Glutamatergic neuron (in vitro differentiated cells): ENCODE measurements at regions not wholly inside any gene's neighbourhood (a gene's known extent, or its start where the extent isn't known, plus 50 kb on each side); places are given as distances from the start of the nearest gene placed in this dataset.

Experiments used
- DNase-seq: peaks from one replicate; pipeline ENCODE4 v3.0.0; 2022
- H3K27ac Mint-ChIP-seq: one replicate; pipeline ENCODE4 v1.8.0; 2020; ENCODE audit warnings: mild to moderate bottlenecking, mixed read lengths, inconsistent platforms; ENCODE audit not compliant: unreplicated experiment
- H3K27me3 Mint-ChIP-seq: one replicate; pipeline ENCODE4 v1.8.0; 2020; ENCODE audit warnings: mild to moderate bottlenecking, moderate library complexity, mixed read lengths, inconsistent platforms; ENCODE audit not compliant: unreplicated experiment
- H3K36me3 Mint-ChIP-seq: one replicate; pipeline ENCODE4 v1.8.0; 2020; ENCODE audit warnings: mild to moderate bottlenecking, mixed read lengths, inconsistent platforms; ENCODE audit not compliant: unreplicated experiment
- H3K4me1 Mint-ChIP-seq: one replicate; pipeline ENCODE4 v1.8.0; 2020; ENCODE audit warnings: mild to moderate bottlenecking, low read depth, mixed read lengths, inconsistent platforms; ENCODE audit not compliant: unreplicated experiment
- H3K4me3 Mint-ChIP-seq: one replicate; pipeline ENCODE4 v1.8.0; 2020; ENCODE audit warnings: mild to moderate bottlenecking, mixed read lengths, inconsistent platforms; ENCODE audit not compliant: unreplicated experiment
- H3K9me3 Mint-ChIP-seq: one replicate; pipeline ENCODE4 v1.8.0; 2020; ENCODE audit warnings: mild to moderate bottlenecking, moderate library complexity, mixed read lengths, inconsistent platforms; ENCODE audit not compliant: unreplicated experiment
- TF ChIP-seq, protein P1 (sequence below): fragments of 200-600 bp; sonication (generic); IDR thresholded peaks from one replicate; pipeline ENCODE4 v1.5.0; 2021; ENCODE audit not compliant: partially characterized antibody, unreplicated experiment

DNA sequence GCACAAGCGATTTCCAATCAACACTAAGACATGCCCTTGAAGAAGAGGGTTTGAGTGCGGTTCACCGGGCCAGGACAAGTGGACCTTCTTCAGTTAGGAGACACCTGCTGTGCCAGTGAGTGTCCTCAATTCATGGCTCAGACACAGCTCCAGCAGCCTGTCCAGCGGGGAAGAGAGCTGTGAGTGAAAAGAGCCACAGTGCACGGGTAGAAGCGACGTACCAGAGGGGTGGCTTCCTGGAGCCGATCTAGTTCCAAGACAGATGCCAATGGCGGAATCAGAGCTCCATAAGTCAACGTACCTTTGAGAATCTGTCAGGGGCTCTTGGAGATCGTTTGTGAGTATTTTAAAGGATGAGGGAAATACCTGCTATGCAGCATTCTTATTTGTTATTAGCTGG, 119.9 kb upstream of the SALL3 start:
- Mint-ChIP-seq H3K27me3 (peaks cover 2% of the 10 kb centered on the region), H3K4me1 (peaks cover 3% of the 10 kb centered on the region), H3K4me3 (no peak overlapping the region), H3K27ac (no peak overlapping the region), H3K36me3 (no peaks in the 10 kb centered on the region), H3K9me3 (no peaks in the 10 kb centered on the region)
- TF ChIP-seq, protein P1, sequence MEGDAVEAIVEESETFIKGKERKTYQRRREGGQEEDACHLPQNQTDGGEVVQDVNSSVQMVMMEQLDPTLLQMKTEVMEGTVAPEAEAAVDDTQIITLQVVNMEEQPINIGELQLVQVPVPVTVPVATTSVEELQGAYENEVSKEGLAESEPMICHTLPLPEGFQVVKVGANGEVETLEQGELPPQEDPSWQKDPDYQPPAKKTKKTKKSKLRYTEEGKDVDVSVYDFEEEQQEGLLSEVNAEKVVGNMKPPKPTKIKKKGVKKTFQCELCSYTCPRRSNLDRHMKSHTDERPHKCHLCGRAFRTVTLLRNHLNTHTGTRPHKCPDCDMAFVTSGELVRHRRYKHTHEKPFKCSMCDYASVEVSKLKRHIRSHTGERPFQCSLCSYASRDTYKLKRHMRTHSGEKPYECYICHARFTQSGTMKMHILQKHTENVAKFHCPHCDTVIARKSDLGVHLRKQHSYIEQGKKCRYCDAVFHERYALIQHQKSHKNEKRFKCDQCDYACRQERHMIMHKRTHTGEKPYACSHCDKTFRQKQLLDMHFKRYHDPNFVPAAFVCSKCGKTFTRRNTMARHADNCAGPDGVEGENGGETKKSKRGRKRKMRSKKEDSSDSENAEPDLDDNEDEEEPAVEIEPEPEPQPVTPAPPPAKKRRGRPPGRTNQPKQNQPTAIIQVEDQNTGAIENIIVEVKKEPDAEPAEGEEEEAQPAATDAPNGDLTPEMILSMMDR, result no peak
- DNase-seq, result no peak

DNA sequence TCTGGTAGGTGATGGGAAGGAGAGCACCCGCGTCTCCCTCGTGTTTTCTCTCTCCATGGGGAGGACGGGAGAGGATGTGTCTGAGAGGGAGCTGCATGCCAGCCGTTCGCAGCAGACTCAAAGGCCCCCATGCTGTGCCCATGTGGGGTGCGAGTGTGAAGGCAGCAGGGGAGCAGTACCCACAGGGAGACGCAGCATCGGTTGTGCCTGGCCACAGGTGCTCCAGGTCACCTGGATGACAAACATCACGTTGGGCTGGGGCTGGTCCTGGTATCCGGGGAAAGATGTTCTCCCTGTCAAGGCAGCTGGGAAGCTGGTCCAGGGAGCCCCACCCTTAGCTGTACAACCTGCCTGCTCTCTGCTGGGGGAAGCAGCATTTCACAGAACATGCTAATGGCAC, 119.5 kb upstream of the SALL3 start:
- no peak for DNase-seq
- TF ChIP-seq, protein P1, result no peak
- H3K36me3 Mint-ChIP-seq, result no peaks in the 10 kb centered on the region
- H3K4me1 Mint-ChIP-seq, result peaks cover 3% of the 10 kb centered on the region
- no peaks in the 10 kb centered on the region for H3K9me3 Mint-ChIP-seq
- H3K27me3 Mint-ChIP-seq, result peaks cover 2% of the 10 kb centered on the region
- H3K27ac Mint-ChIP-seq, result no peak overlapping the region
- H3K4me3 Mint-ChIP-seq, result no peak overlapping the region

GRCh38 chr18:78861116-78861515, 118.5 kb upstream of the SALL3 start:
- TF ChIP-seq, protein P1, result no peak
- DNase-seq, result no peak
- Mint-ChIP-seq H3K27me3 (peaks cover 2% of the 10 kb centered on the region), H3K4me3 (no peak overlapping the region), H3K9me3 (no peaks in the 10 kb centered on the region), H3K4me1 (peaks cover 3% of the 10 kb centered on the region), H3K36me3 (no peaks in the 10 kb centered on the region), H3K27ac (no peak overlapping the region)

GRCh38 chr18:78861706-78862105, 117.9 kb upstream of the SALL3 start:
- H3K36me3 Mint-ChIP-seq, result no peaks in the 10 kb centered on the region
- peaks cover 3% of the 10 kb centered on the region for H3K4me1 Mint-ChIP-seq
- H3K9me3 Mint-ChIP-seq, result no peaks in the 10 kb centered on the region
- TF ChIP-seq, protein P1, result no peak
- H3K27me3 Mint-ChIP-seq, result peaks cover 2% of the 10 kb centered on the region
- no peak for DNase-seq
- H3K4me3 Mint-ChIP-seq, result no peak overlapping the region
- H3K27ac Mint-ChIP-seq, result no peak overlapping the region

- Mint-ChIP-seq H3K9me3 (no peaks in the 10 kb centered on the region), H3K4me1 (peaks cover 3% of the 10 kb centered on the region), H3K27me3 (peaks cover 2% of the 10 kb centered on the region), H3K4me3 (no peak overlapping the region), H3K27ac (no peak overlapping the region), H3K36me3 (no peaks in the 10 kb centered on the region)
- TF ChIP-seq, protein P1, result no peak
- DNase-seq, result no peak
Observed at GRCh38 chr18:78862395-78862794, 117.2 kb upstream of the SALL3 start.
